ENCODE measurements at regions not wholly inside any gene's neighbourhood (a gene's known extent, or its start where the extent isn't known, plus 50 kb on each side); places are given as distances from the start of the nearest gene placed in this dataset.

DNA sequence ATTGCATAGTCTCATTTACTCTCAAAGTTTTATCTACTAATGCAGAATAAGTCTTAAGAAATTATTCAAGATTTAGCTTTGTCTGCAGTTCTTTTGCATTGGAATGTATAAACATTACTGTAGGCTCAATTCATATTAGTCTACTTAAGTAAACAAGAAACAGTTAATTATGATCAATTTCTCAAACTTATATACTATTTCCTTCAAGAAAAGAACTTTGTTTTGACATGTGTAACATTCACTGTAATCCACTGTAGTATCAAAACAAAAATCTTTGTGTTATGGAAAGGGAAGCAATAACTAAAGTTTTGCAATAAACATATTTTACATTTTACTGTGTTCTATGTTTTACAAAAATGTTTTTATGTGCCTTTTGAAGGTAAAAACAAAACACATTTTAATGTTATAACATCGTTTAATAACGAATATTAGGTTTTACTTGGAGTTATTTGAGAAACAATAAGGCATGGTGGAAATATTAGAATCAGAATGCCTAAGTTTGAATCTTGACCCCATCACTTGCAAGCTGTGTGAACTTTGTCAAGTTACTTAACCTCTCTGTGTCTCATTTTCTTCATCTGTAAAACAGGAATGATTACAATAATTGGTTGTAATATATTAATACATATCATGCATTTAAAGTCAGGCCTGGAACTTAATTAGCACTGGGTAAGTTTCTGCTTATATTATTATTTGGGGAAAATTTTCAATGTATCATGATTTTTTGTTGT, 77.0 kb upstream of the DPH5 start:
- no peak overlapping the region for H3K27ac ChIP-seq
- TF ChIP-seq, protein P1, sequence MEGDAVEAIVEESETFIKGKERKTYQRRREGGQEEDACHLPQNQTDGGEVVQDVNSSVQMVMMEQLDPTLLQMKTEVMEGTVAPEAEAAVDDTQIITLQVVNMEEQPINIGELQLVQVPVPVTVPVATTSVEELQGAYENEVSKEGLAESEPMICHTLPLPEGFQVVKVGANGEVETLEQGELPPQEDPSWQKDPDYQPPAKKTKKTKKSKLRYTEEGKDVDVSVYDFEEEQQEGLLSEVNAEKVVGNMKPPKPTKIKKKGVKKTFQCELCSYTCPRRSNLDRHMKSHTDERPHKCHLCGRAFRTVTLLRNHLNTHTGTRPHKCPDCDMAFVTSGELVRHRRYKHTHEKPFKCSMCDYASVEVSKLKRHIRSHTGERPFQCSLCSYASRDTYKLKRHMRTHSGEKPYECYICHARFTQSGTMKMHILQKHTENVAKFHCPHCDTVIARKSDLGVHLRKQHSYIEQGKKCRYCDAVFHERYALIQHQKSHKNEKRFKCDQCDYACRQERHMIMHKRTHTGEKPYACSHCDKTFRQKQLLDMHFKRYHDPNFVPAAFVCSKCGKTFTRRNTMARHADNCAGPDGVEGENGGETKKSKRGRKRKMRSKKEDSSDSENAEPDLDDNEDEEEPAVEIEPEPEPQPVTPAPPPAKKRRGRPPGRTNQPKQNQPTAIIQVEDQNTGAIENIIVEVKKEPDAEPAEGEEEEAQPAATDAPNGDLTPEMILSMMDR (conservative IDR thresholded peaks at IDR 0.05) = no peak
- TF ChIP-seq ZFX (IDR thresholded peaks at IDR 0.05) = no peak

DNA sequence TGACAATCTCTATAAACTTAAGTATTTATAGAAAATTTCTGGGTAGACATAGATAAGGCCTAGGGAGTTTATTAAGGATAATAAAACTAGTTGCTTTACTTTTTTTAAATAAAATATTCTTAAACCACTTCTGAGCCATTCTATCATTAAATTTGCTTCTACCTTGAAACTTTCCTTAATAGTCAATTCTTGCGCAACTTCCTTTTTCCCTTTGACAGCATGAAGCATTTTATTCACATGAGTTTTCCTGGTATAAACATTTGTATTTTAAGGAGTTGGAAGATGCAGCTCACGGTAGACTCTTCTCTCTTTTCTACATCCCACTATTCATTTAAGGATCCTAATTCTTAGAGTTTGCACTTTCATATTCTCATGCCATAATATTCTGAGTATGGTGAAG, 75.8 kb upstream of the DPH5 start:
- TF ChIP-seq, protein P1 (conservative IDR thresholded peaks at IDR 0.05) = no peak
- TF ChIP-seq ZFX (IDR thresholded peaks at IDR 0.05) = no peak
- no peak overlapping the region for H3K27ac ChIP-seq

DNA sequence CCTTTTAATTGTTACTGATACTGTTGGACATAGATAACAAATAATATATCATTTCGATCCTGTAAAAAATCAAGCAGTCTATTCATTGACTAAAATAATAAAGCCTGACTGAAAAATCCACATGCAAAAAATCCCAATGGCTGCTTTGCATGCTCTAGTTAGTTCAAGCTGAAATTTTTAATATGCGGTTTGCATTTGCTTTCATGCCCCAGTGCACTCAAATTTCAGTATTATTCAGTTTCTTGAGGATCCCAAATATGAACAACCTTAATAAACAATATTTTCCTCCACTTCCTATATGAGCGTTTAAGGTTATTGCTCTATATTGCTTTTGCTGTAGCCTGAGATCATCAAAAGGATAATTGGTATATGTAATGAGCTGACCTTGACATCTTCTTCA, 75.1 kb upstream of the DPH5 start:
- TF ChIP-seq ZFX (IDR thresholded peaks at IDR 0.05) = no peak
- TF ChIP-seq, protein P1 (conservative IDR thresholded peaks at IDR 0.05) = no peak
- no peak overlapping the region for H3K27ac ChIP-seq

DNA sequence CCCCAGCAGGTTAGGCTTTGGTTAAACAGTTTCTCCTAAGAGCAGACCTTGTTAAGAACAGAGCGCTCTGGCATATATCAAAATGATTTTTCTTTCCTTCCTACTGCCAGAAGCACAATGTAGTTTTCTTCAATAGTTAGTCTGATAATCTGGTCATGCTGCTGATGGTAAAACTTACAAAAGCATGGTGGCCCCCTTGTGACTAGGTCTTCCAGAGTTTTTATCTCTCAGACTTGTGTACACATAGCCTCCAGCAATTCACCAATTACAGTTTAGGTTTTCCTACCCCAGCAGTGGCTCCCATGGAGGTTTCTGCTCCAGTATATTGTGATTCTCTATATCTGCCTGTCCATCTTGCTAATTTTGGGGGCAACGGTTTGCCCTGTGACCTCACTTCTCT, 73.3 kb upstream of the DPH5 start:
- TF ChIP-seq, protein P1 (conservative IDR thresholded peaks at IDR 0.05) = no peak
- no peak for TF ChIP-seq ZFX (IDR thresholded peaks at IDR 0.05)
- H3K27ac ChIP-seq = no peak overlapping the region

DNA sequence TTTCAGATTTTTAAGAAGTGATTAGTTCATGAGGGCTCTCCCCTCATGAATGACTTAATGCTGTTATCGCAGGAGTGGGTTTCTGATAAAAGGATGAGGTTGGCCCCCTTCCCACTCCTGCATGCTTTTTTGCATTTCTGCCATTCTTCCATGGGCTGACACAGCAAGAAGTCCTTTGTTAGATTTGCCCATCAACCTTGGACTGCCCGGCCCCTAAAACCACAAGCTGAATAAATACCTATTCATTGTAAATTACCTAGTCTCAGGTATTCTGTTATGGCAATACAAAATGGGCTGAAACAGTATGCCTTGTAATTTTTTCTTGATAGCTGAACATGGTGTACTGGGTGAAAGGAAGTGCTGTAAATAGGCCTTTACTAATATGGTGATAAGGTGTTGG, 72.7 kb upstream of the DPH5 start:
- no peak for TF ChIP-seq ZFX (IDR thresholded peaks at IDR 0.05)
- TF ChIP-seq, protein P1 (conservative IDR thresholded peaks at IDR 0.05) = no peak
- H3K27ac ChIP-seq = no peak overlapping the region

DNA sequence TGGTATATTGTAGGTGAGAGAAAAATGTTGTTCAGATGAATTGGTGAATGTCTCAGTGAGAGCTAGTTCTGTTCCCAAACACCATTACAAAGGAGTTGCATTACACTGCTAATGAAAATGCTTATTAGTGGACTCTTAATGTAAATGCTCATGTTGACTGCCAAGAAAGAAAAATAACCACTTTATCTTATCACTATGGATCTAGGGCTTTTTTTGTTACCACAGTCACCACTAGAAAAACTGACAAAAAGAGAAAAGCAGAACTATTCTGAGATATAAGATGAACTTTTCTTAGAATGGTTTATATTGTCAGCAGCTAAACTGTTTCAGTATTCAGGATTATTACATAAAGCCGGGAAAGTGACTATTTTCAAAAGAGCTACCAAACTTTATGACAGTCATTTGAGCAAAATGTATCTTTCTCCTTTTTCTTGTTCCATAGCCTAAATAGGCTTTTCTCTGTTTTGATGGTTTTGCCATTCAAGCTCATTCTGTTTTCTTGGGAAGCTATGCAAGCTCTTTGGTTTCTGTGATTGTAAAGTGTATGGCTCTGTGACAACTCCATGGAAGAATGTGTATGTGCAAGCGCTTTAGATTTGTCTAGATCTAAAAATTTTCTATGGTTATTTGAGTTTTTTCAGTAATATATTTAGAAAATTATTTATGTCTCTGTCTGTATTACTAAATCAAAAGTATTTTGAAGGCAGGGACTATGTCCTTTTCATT, 64.2 kb upstream of the DPH5 start:
- TF ChIP-seq, protein P1 (conservative IDR thresholded peaks at IDR 0.05) = no peak
- TF ChIP-seq ZFX (IDR thresholded peaks at IDR 0.05) = no peak
- no peak overlapping the region for H3K27ac ChIP-seq

DNA sequence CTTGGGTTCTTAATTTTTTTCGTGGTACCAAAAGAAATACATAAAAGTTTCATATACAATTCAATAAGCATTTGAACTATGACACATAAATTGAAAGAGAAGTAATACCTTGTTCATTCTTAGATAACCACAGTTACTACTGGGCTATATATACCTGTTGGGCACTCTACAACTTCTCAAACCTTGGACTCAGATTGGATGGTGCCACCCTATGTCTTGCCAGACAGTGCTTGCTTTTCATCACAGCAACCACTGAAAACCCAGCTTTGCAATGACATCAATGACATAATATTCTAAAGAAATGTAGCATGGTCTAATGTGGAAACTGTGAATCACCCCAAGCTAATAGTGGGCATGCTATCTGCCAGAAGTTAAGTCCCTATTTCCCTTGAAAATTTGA, 62.8 kb upstream of the DPH5 start:
- TF ChIP-seq ZFX (IDR thresholded peaks at IDR 0.05) = no peak
- TF ChIP-seq, protein P1 (conservative IDR thresholded peaks at IDR 0.05) = no peak
- H3K27ac ChIP-seq = no peak overlapping the region
